ENCODE measurements at regions not wholly inside any gene's neighbourhood (a gene's known extent, or its start where the extent isn't known, plus 50 kb on each side); places are given as distances from the start of the nearest gene placed in this dataset.

- Mint-ChIP-seq H3K27me3 (no peaks in the 10 kb centered on the region), H3K27ac (no peak overlapping the region), H3K9me3 (peaks cover 0 to 8% (median 2%) of the 10 kb centered on the region in 7 donors), H3K36me3 (no peaks in the 10 kb centered on the region), H3K4me1 (no peaks in the 10 kb centered on the region), H3K4me3 (peak overlapping the region in 1 of 8 donors; percentile 7)
- ATAC-seq (ENCODE audit: low read depth in 2 of 2) (no peak), DNase-seq (no peak)
Measured at GRCh38 chr4:167424341-167425256, 190.3 kb upstream of the SPOCK3 start.

- Mint-ChIP-seq H3K36me3 (no peaks in the 10 kb centered on the region), H3K27me3 (no peaks in the 10 kb centered on the region), H3K4me1 (no peaks in the 10 kb centered on the region), H3K27ac (no peak overlapping the region), H3K9me3 (peaks cover 0 to 10% (median 3%) of the 10 kb centered on the region in 7 donors), H3K4me3 (no peak overlapping the region)
- DNase-seq (no peak), ATAC-seq (ENCODE audit: low read depth in 2 of 2) (no peak)
Measured at GRCh38 chr4:167428156-167428555, 193.9 kb upstream of the SPOCK3 start.

- Mint-ChIP-seq H3K4me1 (no peaks in the 10 kb centered on the region), H3K27ac (no peak overlapping the region), H3K9me3 (peaks cover 0 to 8% (median 4%) of the 10 kb centered on the region in 7 donors), H3K4me3 (no peak overlapping the region), H3K36me3 (no peaks in the 10 kb centered on the region), H3K27me3 (no peaks in the 10 kb centered on the region)
- ATAC-seq (ENCODE audit: low read depth in 2 of 2) (no peak), DNase-seq (no peak)
Measured at GRCh38 chr4:167431371-167431770, 197.1 kb upstream of the SPOCK3 start.

- Mint-ChIP-seq H3K36me3 (no peaks in the 10 kb centered on the region), H3K9me3 (peaks cover 0 to 15% (median 8%) of the 10 kb centered on the region in 7 donors), H3K27ac (no peak overlapping the region), H3K27me3 (no peaks in the 10 kb centered on the region), H3K4me3 (no peak overlapping the region), H3K4me1 (no peaks in the 10 kb centered on the region)
- DNase-seq (no peak), ATAC-seq (ENCODE audit: low read depth in 2 of 2) (no peak)
Measured at GRCh38 chr4:167435786-167436185, 201.5 kb upstream of the SPOCK3 start.

GRCh38 chr4:167443841-167444240, 209.5 kb upstream of the SPOCK3 start:
- H3K4me3 Mint-ChIP-seq = no peak overlapping the region
- ATAC-seq (ENCODE audit: low read depth in 2 of 2) = no peak

GRCh38 chr4:167452922-167453430, 218.7 kb upstream of the SPOCK3 start:
- no peaks in the 10 kb centered on the region for H3K4me1 Mint-ChIP-seq
- no peak overlapping the region for H3K27ac Mint-ChIP-seq
- ATAC-seq (ENCODE audit: low read depth in 2 of 2) = no peak
- H3K27me3 Mint-ChIP-seq = no peaks in the 10 kb centered on the region
- no peak overlapping the region for H3K4me3 Mint-ChIP-seq
- H3K36me3 Mint-ChIP-seq = no peaks in the 10 kb centered on the region
- no peak for DNase-seq
- peaks cover 0 to 8% (median 3%) of the 10 kb centered on the region in 7 donors for H3K9me3 Mint-ChIP-seq

More at GRCh38 chr4:167443841-167444240, 209.5 kb upstream of the SPOCK3 start:
- no peak overlapping the region for H3K27ac Mint-ChIP-seq
- H3K36me3 Mint-ChIP-seq = no peaks in the 10 kb centered on the region
- DNase-seq = no peak
- H3K4me1 Mint-ChIP-seq = no peaks in the 10 kb centered on the region
- peaks cover 0 to 5% (median 5%) of the 10 kb centered on the region in 7 donors for H3K9me3 Mint-ChIP-seq
- no peaks in the 10 kb centered on the region for H3K27me3 Mint-ChIP-seq

GRCh38 chr4:167456619-167457018, 222.3 kb upstream of the SPOCK3 start:
- no peaks in the 10 kb centered on the region for H3K27me3 Mint-ChIP-seq
- H3K4me3 Mint-ChIP-seq = no peak overlapping the region
- H3K9me3 Mint-ChIP-seq = peaks cover 0 to 8% (median 3%) of the 10 kb centered on the region in 7 donors
- DNase-seq = no peak
- H3K36me3 Mint-ChIP-seq = no peaks in the 10 kb centered on the region
- no peaks in the 10 kb centered on the region for H3K4me1 Mint-ChIP-seq
- H3K27ac Mint-ChIP-seq = no peak overlapping the region
- no peak for ATAC-seq (ENCODE audit: low read depth in 2 of 2)

GRCh38 chr4:167469436-167469835, 235.1 kb upstream of the SPOCK3 start:
- no peaks in the 10 kb centered on the region for H3K4me1 Mint-ChIP-seq
- DNase-seq (no peak), ATAC-seq (ENCODE audit: low read depth in 2 of 2) (no peak)
- no peak overlapping the region for H3K27ac Mint-ChIP-seq
- no peak overlapping the region for H3K4me3 Mint-ChIP-seq
- H3K9me3 Mint-ChIP-seq = peaks cover 0 to 2% (median 0%) of the 10 kb centered on the region in 7 donors
- H3K36me3 Mint-ChIP-seq = no peaks in the 10 kb centered on the region
- no peaks in the 10 kb centered on the region for H3K27me3 Mint-ChIP-seq

GRCh38 chr4:167475951-167476350, 241.7 kb upstream of the SPOCK3 start:
- H3K36me3 Mint-ChIP-seq = no peaks in the 10 kb centered on the region
- H3K27me3 Mint-ChIP-seq = no peaks in the 10 kb centered on the region
- DNase-seq = no peak
- no peak overlapping the region for H3K27ac Mint-ChIP-seq
- peaks cover 0 to 4% (median under 1%) of the 10 kb centered on the region in 7 donors for H3K9me3 Mint-ChIP-seq
- no peak for ATAC-seq (ENCODE audit: low read depth in 2 of 2)
- no peaks in the 10 kb centered on the region for H3K4me1 Mint-ChIP-seq
- H3K4me3 Mint-ChIP-seq = no peak overlapping the region

- H3K36me3 Mint-ChIP-seq = no peaks in the 10 kb centered on the region
- H3K4me1 Mint-ChIP-seq = no peaks in the 10 kb centered on the region
- no peak overlapping the region for H3K4me3 Mint-ChIP-seq
- no peaks in the 10 kb centered on the region for H3K27me3 Mint-ChIP-seq
- ATAC-seq (ENCODE audit: low read depth in 2 of 2) = no peak
- DNase-seq = no peak
- H3K27ac Mint-ChIP-seq = no peak overlapping the region
- peaks cover 2 to 18% (median 8%) of the 10 kb centered on the region in 7 donors for H3K9me3 Mint-ChIP-seq
Measured at GRCh38 chr4:167492007-167492406, 257.7 kb upstream of the SPOCK3 start.

GRCh38 chr4:167509551-167509950, 275.3 kb upstream of the SPOCK3 start:
- Mint-ChIP-seq H3K4me1 (no peaks in the 10 kb centered on the region), H3K27me3 (no peaks in the 10 kb centered on the region), H3K36me3 (no peaks in the 10 kb centered on the region), H3K4me3 (no peak overlapping the region), H3K27ac (peak overlapping the region in 1 of 6 donors; percentile 1), H3K9me3 (peaks cover 2 to 12% (median 5%) of the 10 kb centered on the region in 7 donors)
- no peak for ATAC-seq (ENCODE audit: low read depth in 2 of 2)
- DNase-seq = no peak

- peaks cover 0 to 8% (median 2%) of the 10 kb centered on the region in 7 donors for H3K9me3 Mint-ChIP-seq
- H3K27me3 Mint-ChIP-seq = no peaks in the 10 kb centered on the region
- ATAC-seq (ENCODE audit: low read depth in 2 of 2) (no peak), DNase-seq (no peak)
- H3K4me3 Mint-ChIP-seq = no peak overlapping the region
- no peak overlapping the region for H3K27ac Mint-ChIP-seq
- H3K36me3 Mint-ChIP-seq = no peaks in the 10 kb centered on the region
- no peaks in the 10 kb centered on the region for H3K4me1 Mint-ChIP-seq
Measured at GRCh38 chr4:167524091-167524490, 289.8 kb upstream of the SPOCK3 start.

GRCh38 chr4:167537761-167538160, 303.5 kb upstream of the SPOCK3 start:
- Mint-ChIP-seq H3K36me3 (no peaks in the 10 kb centered on the region), H3K4me3 (no peak overlapping the region), H3K9me3 (peaks cover 0 to 8% (median 0%) of the 10 kb centered on the region in 7 donors), H3K27me3 (no peaks in the 10 kb centered on the region), H3K4me1 (no peaks in the 10 kb centered on the region), H3K27ac (no peak overlapping the region)
- ATAC-seq (ENCODE audit: low read depth in 2 of 2) (no peak), DNase-seq (no peak)

GRCh38 chr4:167541286-167541685, 307.0 kb upstream of the SPOCK3 start:
- DNase-seq (no peak), ATAC-seq (ENCODE audit: low read depth in 2 of 2) (no peak)
- H3K36me3 Mint-ChIP-seq = no peaks in the 10 kb centered on the region
- no peaks in the 10 kb centered on the region for H3K4me1 Mint-ChIP-seq
- H3K27ac Mint-ChIP-seq = no peak overlapping the region
- H3K4me3 Mint-ChIP-seq = peak overlapping the region in 1 of 8 donors; percentile 36
- no peaks in the 10 kb centered on the region for H3K27me3 Mint-ChIP-seq
- peaks cover 0 to 8% (median 4%) of the 10 kb centered on the region in 7 donors for H3K9me3 Mint-ChIP-seq

Data from naive B cell (primary cell).